Activated T-helper 1 cell treated with anti-CD3 and anti-CD28 coated beads, Interleukin-12 subunit alpha, Interleukin-12 subunit beta, Interleukin-2, Interleukin-4 antibody, amounts not matched to agents 30 ng/mL and 10 ng/mL and 1 ng/mL, durations not matched to agents 14 hours and 24 hours and 36 hours (primary cell): ENCODE measurements at regions not wholly inside any gene's neighbourhood (a gene's known extent, or its start where the extent isn't known, plus 50 kb on each side); places are given as distances from the start of the nearest gene placed in this dataset.

Experiments
- DNase-seq: peaks from one replicate; pipeline ENCODE4 v3.0.0; 2021; ENCODE audit warnings: low spot score
- H3K27ac Mint-ChIP-seq: one replicate; pipeline ENCODE4 v1.8.0; 2021; ENCODE audit warnings: mild to moderate bottlenecking, mixed read lengths
- H3K27me3 Mint-ChIP-seq: one replicate; pipeline ENCODE4 v1.8.0; 2022; ENCODE audit warnings: mild to moderate bottlenecking, moderate library complexity, mixed read lengths; ENCODE audit not compliant: insufficient read depth
- H3K36me3 Mint-ChIP-seq: one replicate; pipeline ENCODE4 v1.8.0; 2021; ENCODE audit warnings: low read depth, mixed read lengths
- H3K4me1 Mint-ChIP-seq: one replicate; pipeline ENCODE4 v1.8.0; 2021; ENCODE audit warnings: low read depth, mixed read lengths
- H3K4me3 Mint-ChIP-seq: one replicate; pipeline ENCODE4 v1.8.0; 2021; ENCODE audit warnings: mild to moderate bottlenecking, moderate library complexity, mixed read lengths
- H3K9me3 Mint-ChIP-seq: one replicate; pipeline ENCODE4 v1.8.0; 2021; ENCODE audit warnings: mixed read lengths
- intact Hi-C: fragments of 100-400 bp; cut with micrococcal nuclease; formaldehyde crosslinking; loops from one replicate; pipeline ENCODE4 v1.15.1; 2024

DNA sequence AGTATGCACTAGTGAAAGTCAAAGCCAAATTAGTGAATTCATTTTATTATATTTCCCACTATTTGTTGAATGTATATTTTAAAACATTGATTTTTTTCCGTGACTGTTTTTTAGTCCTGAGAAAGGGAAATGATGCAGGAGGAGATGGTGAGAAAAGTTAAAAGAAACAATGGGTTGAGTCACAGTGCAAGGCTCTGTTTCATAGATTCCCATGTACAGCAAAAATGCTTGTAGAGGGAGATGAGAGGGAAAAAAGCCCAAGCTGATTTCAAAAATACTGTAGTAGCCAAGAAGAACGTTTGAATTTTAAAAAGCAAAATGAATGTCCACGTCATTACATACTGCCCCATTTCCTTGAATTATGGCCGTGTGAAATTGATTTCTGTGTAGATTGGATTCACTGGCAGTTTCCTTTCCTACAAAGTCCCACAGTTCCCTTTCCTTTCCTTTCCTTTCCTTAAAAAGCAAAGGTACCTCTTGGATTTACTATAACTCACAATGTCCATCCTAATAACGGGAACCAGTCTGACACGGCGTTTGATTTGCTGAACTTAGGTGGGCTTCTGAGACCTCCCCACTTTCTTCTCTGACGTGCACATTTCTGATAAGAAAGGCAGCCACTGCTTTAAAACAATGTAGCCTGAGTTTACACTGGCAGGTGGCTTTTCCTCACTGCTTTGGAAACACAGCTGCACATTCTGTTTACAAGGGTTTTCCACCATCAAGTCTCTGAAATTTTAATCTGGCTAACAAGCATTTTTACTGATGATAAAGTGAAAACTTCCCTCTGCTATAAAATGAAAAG, 63.7 kb downstream of the SPCS3 start:
- Mint-ChIP-seq H3K27ac (no peak overlapping the region), H3K27me3 (peaks cover 11% of the 10 kb centered on the region), H3K36me3 (no peaks in the 10 kb centered on the region), H3K4me3 (no peak overlapping the region), H3K4me1 (peaks cover 5% of the 10 kb centered on the region), H3K9me3 (no peaks in the 10 kb centered on the region)
- intact Hi-C loops, result no loop called here
- DNase-seq, result no peak

- intact Hi-C loops, result no loop called here
- H3K27ac Mint-ChIP-seq, result no peak overlapping the region
- no peaks in the 10 kb centered on the region for H3K9me3 Mint-ChIP-seq
- no peak for DNase-seq
- no peaks in the 10 kb centered on the region for H3K36me3 Mint-ChIP-seq
- no peak overlapping the region for H3K4me3 Mint-ChIP-seq
- H3K27me3 Mint-ChIP-seq, result peaks cover 11% of the 10 kb centered on the region
- H3K4me1 Mint-ChIP-seq, result no peaks in the 10 kb centered on the region
These were observed 65.8 kb downstream of the SPCS3 start for GRCh38 chr4:176385601-176386000.

DNA sequence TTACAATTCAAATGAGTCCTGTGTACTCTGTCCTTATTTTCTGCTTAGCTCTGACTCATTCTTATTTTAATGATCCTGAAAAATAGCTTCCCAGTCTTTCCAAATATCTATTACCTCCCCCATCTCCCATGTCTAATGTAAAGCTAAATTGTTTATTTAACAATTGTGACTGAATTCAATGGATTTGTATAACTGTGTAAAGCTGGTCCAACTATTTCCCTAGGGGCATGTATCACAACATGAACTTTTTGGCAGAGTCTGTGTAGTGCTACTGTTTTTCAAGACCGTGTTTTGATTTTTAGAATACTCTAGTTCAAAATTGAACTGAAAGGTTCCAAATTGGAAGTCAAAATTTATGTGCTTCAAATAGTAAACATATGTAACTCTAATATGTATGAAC, 67.8 kb downstream of the SPCS3 start:
- H3K4me3 Mint-ChIP-seq, result no peak overlapping the region
- intact Hi-C loops, result no loop called here
- H3K9me3 Mint-ChIP-seq, result no peaks in the 10 kb centered on the region
- H3K27me3 Mint-ChIP-seq, result peaks cover 7% of the 10 kb centered on the region
- DNase-seq, result no peak
- H3K4me1 Mint-ChIP-seq, result no peaks in the 10 kb centered on the region
- H3K36me3 Mint-ChIP-seq, result no peaks in the 10 kb centered on the region
- no peak overlapping the region for H3K27ac Mint-ChIP-seq

- H3K4me1 Mint-ChIP-seq, result no peaks in the 10 kb centered on the region
- H3K27ac Mint-ChIP-seq, result no peak overlapping the region
- no peak for DNase-seq
- no peak overlapping the region for H3K4me3 Mint-ChIP-seq
- no peaks in the 10 kb centered on the region for H3K36me3 Mint-ChIP-seq
- no peaks in the 10 kb centered on the region for H3K27me3 Mint-ChIP-seq
- H3K9me3 Mint-ChIP-seq, result peaks cover 7% of the 10 kb centered on the region
- intact Hi-C loops, result no loop called here
These were observed 73.7 kb downstream of the SPCS3 start for GRCh38 chr4:176393306-176394013.

DNA sequence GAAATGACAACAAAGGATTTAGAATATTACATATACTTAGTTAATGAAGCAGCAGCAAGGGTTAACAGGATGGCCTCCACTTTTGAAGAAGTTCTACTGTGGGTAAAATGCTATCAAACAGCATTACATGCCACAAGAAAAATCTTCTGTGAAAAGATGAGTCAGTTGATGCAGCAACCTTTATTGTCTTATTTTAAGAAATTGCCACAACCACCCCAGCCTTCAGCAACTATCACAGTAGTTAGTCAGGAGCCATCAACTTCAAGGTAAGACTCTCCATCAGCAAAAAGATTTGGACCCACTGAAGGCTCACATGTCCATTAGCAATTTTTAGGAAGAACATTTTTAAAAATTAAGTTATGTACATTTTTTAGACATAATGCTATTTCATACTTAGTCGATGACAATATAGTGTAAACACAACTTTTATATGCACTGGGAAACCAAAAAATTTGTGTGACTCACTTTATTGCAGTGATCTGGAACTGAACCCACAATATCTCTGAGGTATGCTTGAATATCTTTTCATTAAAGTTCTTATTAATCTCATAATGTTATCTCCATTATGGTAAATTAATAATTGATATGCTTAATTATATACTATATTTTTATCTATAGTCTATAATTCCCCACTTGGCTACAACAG, 81.2 kb downstream of the SPCS3 start:
- peaks cover 7% of the 10 kb centered on the region for H3K9me3 Mint-ChIP-seq
- H3K36me3 Mint-ChIP-seq, result no peaks in the 10 kb centered on the region
- no peak overlapping the region for H3K4me3 Mint-ChIP-seq

DNA sequence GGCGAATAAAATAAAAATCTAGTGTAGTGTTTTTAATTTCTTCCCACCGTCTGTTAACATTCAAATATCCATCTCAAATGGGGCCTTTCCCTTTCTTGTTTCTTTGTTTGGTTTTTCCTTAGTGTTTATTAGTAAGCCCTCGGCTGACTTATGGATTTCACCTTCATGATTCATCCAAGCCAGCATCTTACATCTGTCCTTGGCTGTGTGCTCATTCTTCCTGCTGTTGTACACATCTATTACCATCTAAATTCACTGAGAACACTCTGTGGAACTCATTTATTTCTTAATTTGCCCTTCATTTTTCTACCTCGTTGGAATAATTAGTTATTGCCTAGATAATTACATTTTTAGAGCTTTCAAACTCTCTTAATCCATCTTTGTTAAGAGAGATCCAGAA, 84.9 kb downstream of the SPCS3 start:
- no peaks in the 10 kb centered on the region for H3K27me3 Mint-ChIP-seq

More for the DNA sequence above, 81.2 kb downstream of the SPCS3 start:
- Mint-ChIP-seq H3K27me3 (no peaks in the 10 kb centered on the region), H3K27ac (no peak overlapping the region), H3K4me1 (no peaks in the 10 kb centered on the region)
- DNase-seq, result no peak
- intact Hi-C loops, result no loop called here

DNA sequence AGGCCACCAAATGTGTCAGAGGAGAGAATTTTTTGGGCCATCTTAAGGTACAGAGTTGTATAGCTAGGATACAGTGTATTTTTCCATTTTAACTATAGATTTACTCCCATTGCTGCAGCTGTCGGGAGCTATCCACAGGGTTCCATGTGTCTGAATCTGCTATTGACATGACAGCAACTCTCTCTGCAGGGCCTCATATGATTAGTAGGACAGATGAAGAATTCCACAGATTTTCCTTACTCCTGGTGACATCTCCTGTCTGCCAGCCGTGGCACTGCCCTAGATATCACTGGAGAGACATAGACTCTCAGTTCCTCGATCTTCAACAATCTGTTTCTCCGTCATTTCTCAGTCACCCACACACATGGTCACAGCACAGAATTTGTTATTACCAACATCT, 86.5 kb downstream of the SPCS3 start:
- no peak for DNase-seq
- intact Hi-C loops, result no loop called here
- Mint-ChIP-seq H3K27me3 (no peaks in the 10 kb centered on the region), H3K4me3 (no peak overlapping the region), H3K27ac (no peak overlapping the region), H3K4me1 (no peaks in the 10 kb centered on the region), H3K9me3 (no peaks in the 10 kb centered on the region), H3K36me3 (no peaks in the 10 kb centered on the region)

More for the DNA sequence above, 84.9 kb downstream of the SPCS3 start:
- Mint-ChIP-seq H3K27ac (no peak overlapping the region), H3K4me1 (no peaks in the 10 kb centered on the region), H3K36me3 (no peaks in the 10 kb centered on the region), H3K4me3 (no peak overlapping the region), H3K9me3 (no peaks in the 10 kb centered on the region)
- no peak for DNase-seq
- intact Hi-C loops, result no loop called here

GRCh38 chr4:176406736-176407135, 87.0 kb downstream of the SPCS3 start:
- intact Hi-C loops, result no loop called here
- H3K27me3 Mint-ChIP-seq, result no peaks in the 10 kb centered on the region
- no peak overlapping the region for H3K4me3 Mint-ChIP-seq
- H3K4me1 Mint-ChIP-seq, result no peaks in the 10 kb centered on the region
- H3K9me3 Mint-ChIP-seq, result no peaks in the 10 kb centered on the region
- DNase-seq, result no peak
- H3K27ac Mint-ChIP-seq, result no peak overlapping the region
- H3K36me3 Mint-ChIP-seq, result no peaks in the 10 kb centered on the region

DNA sequence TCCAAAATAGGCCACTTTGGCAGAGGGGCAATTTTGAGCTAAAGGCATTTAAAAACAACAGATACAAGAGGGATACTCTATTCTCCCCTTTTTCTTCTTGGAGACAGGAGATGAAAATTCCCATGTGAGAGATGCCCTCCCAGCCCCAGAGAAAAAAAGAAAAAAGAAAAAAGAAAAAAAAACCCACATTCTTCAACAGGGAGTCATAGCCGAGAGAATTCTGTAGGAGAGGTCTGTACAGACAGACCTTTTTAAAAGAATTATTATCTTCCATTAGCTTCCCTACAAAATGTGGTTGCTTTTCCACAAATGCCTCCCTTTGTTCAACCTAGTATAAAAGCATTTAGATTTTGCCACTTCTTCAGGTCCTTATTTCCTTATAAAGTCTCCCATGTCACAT, 89.9 kb downstream of the SPCS3 start:
- Mint-ChIP-seq H3K36me3 (no peaks in the 10 kb centered on the region), H3K27ac (no peak overlapping the region), H3K27me3 (no peaks in the 10 kb centered on the region), H3K9me3 (no peaks in the 10 kb centered on the region), H3K4me3 (no peak overlapping the region), H3K4me1 (no peaks in the 10 kb centered on the region)
- intact Hi-C loops, result no loop called here
- DNase-seq, result no peak

- Mint-ChIP-seq H3K36me3 (no peaks in the 10 kb centered on the region), H3K4me1 (no peaks in the 10 kb centered on the region), H3K9me3 (no peaks in the 10 kb centered on the region), H3K27me3 (no peaks in the 10 kb centered on the region), H3K27ac (no peak overlapping the region), H3K4me3 (no peak overlapping the region)
- intact Hi-C loops, result no loop called here
- no peak for DNase-seq
These were observed 93.4 kb downstream of the SPCS3 start for GRCh38 chr4:176413171-176413570.

GRCh38 chr4:176422001-176422400, 102.2 kb downstream of the SPCS3 start:
- H3K27ac Mint-ChIP-seq, result no peak overlapping the region
- no peak overlapping the region for H3K4me3 Mint-ChIP-seq
- intact Hi-C loops, result no loop called here
- no peaks in the 10 kb centered on the region for H3K9me3 Mint-ChIP-seq
- H3K36me3 Mint-ChIP-seq, result no peaks in the 10 kb centered on the region
- H3K27me3 Mint-ChIP-seq, result no peaks in the 10 kb centered on the region
- DNase-seq, result no peak
- H3K4me1 Mint-ChIP-seq, result no peaks in the 10 kb centered on the region

- H3K4me1 Mint-ChIP-seq, result no peaks in the 10 kb centered on the region
- no peak overlapping the region for H3K4me3 Mint-ChIP-seq
- intact Hi-C loops, result no loop called here
- H3K27me3 Mint-ChIP-seq, result no peaks in the 10 kb centered on the region
- H3K36me3 Mint-ChIP-seq, result no peaks in the 10 kb centered on the region
- DNase-seq, result no peak
- no peaks in the 10 kb centered on the region for H3K9me3 Mint-ChIP-seq
- H3K27ac Mint-ChIP-seq, result no peak overlapping the region
These were observed 102.7 kb downstream of the SPCS3 start for GRCh38 chr4:176422511-176422910.

- Mint-ChIP-seq H3K27me3 (no peaks in the 10 kb centered on the region), H3K4me1 (no peaks in the 10 kb centered on the region), H3K4me3 (no peak overlapping the region), H3K36me3 (no peaks in the 10 kb centered on the region), H3K9me3 (no peaks in the 10 kb centered on the region), H3K27ac (no peak overlapping the region)
- DNase-seq, result no peak
- intact Hi-C loops, result no loop called here
These were observed 105.3 kb downstream of the SPCS3 start for GRCh38 chr4:176425035-176425434.
